ENCODE measurements at regions not wholly inside any gene's neighbourhood (a gene's known extent, or its start where the extent isn't known, plus 50 kb on each side); places are given as distances from the start of the nearest gene placed in this dataset.

DNA sequence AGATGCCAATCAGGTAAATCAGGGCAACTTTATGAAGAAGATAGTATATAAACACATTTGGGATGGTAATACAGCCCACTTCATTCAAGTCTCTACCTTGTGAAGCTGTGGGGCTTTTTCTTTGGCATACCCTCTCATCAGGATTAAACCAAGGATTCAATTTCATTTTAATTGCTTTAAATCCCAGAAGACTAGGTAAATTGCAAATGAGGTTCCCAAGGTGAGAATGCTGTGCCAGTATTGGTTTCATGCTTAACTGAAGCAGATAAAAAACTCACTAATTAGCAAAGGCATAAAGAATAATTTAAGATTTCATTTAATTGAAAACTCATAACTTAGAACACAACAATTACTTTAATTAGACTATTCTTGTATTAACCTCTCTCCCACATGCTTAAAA is 1218.1 kb downstream of the FAM181B start:
- TF ChIP-seq CTCF (IDR thresholded peaks at IDR 0.05) (no peak), POLR2A (IDR thresholded peaks at IDR 0.05) (no peak)

Measured in heart left ventricle (tissue), 13 donors.